Muscle layer of colon (tissue), 2 donors: ENCODE measurements at regions not wholly inside any gene's neighbourhood (a gene's known extent, or its start where the extent isn't known, plus 50 kb on each side); places are given as distances from the start of the nearest gene placed in this dataset.

Source experiments
- H3K27ac ChIP-seq: one replicate; pipeline ENCODE4 v1.7.0; 2013; ENCODE audit warnings: low read depth, mild to moderate bottlenecking, low read length, moderate library complexity
- H3K27me3 ChIP-seq, 2 donors: one replicate each; pipeline ENCODE4 v1.7.0; 2013; ENCODE audit warnings: low read length in 2 of 2, mild to moderate bottlenecking in 2 of 2; ENCODE audit not compliant: insufficient read depth in 2 of 2, control insufficient read depth in 1 of 2
- H3K36me3 ChIP-seq: one replicate; pipeline ENCODE4 v1.7.0; 2013; ENCODE audit warnings: mild to moderate bottlenecking, low read length; ENCODE audit not compliant: insufficient read depth
- H3K4me1 ChIP-seq: one replicate; pipeline ENCODE4 v1.7.0; 2013; ENCODE audit warnings: mild to moderate bottlenecking, low read length; ENCODE audit not compliant: insufficient read depth
- H3K4me3 ChIP-seq, 2 donors: one replicate each; pipeline ENCODE4 v1.7.0; 2013; ENCODE audit warnings: low read length in 2 of 2, low read depth in 1 of 2, mild to moderate bottlenecking in 1 of 2, moderate library complexity in 1 of 2
- H3K9ac ChIP-seq: one replicate; pipeline ENCODE4 v1.7.0; 2013; ENCODE audit warnings: low read length
- H3K9me3 ChIP-seq: one replicate; pipeline ENCODE4 v1.7.0; 2013; ENCODE audit warnings: mild to moderate bottlenecking, low read length
- donor health status: abdominal sarcoma.
- donor health status: Adenocarcinoma of cecum.

GRCh38 chr9:135221576-135221950 lies 134.1 kb downstream of the OLFM1 start:
- no peak overlapping the region for H3K27ac ChIP-seq
- H3K9me3 ChIP-seq, result no peaks in the 10 kb centered on the region
- peaks cover 10% of the 10 kb centered on the region for H3K4me1 ChIP-seq
- H3K4me3 ChIP-seq, result no peak overlapping the region
- H3K27me3 ChIP-seq, result peaks cover 0 to 64% of the 10 kb centered on the region in 2 donors
- no peak overlapping the region for H3K9ac ChIP-seq
- H3K36me3 ChIP-seq, result no peaks in the 10 kb centered on the region

DNA sequence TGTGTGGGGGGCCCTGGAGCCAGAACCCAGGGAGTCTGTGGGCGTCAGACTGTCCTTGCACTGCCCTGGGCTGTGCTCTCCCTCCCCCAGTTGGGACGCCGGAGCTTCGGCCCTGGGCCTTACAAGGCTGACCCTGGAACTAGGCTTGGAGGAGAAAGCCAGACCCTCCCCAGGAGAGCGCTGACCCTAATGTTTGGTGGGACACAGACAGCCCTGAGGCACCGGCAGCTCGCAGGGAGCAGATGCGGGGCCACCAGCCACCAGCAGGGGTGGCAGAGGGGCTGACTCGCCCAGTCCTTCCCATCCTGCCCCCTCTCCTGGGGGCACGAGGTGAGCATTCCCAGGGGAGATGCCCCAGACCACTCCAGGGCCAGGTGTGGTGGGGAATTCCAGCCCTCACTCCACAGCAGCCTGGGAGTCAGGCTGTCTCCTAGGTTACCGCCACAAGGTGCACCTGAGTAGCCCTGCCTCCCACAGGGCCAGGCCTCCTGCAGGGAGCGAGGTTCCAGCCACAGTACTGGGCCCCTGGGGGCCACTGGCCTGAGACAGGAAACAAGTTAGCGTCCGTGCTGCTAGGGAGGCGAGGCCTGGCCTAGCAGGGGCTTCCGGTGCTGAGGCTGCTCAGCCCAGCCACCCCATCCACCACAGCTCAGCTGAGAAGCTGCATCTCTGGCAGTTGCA lies 134.6 kb downstream of the OLFM1 start:
- H3K4me3 ChIP-seq, result no peak overlapping the region
- H3K36me3 ChIP-seq, result no peaks in the 10 kb centered on the region
- H3K4me1 ChIP-seq, result peaks cover 5% of the 10 kb centered on the region
- peaks cover 0 to 67% of the 10 kb centered on the region in 2 donors for H3K27me3 ChIP-seq
- no peak overlapping the region for H3K9ac ChIP-seq
- H3K9me3 ChIP-seq, result no peaks in the 10 kb centered on the region
- H3K27ac ChIP-seq, result no peak overlapping the region

DNA sequence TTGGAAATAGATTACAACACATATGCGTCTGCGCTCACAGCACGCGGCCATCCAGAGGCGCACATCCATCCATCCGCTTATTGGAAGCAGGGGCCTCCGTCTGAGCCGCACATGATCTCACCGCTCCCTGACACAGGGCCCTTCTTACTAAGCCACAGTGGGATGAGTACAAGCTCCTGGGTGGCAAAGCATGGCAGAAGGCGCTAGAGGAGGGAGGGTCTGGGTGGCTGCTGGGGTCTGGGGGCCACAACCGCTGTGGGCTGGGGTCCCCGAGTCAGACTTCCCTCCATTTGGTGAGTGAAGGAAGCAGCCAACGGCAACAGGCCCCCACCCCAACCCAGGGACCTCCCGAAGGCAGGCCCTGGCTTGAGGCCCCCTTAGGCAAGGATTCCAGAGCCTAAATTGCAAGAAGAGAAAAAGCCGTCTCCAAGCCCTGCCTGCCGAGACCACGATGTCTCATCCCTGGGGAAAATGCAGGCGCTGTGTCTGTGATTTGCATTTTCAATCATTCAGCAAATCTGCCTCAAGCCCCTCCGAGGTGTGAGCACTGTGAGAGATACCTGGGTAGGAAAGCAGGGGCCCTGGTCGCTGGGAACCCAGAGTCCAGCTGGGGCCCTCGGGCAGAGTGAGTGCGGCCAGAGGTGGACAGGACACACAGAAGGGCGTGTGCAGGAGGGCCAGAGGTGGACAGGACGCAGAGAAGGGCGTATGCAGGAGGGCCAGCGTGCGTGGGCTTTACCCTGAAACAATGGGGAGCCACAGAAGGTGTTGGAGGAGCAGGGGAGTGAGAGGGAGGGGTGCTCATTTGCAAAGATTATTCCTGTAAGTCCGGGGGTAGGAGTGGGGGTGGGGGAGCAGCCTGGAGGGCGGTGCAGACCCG lies 135.7 kb downstream of the OLFM1 start:
- no peaks in the 10 kb centered on the region for H3K4me1 ChIP-seq

DNA sequence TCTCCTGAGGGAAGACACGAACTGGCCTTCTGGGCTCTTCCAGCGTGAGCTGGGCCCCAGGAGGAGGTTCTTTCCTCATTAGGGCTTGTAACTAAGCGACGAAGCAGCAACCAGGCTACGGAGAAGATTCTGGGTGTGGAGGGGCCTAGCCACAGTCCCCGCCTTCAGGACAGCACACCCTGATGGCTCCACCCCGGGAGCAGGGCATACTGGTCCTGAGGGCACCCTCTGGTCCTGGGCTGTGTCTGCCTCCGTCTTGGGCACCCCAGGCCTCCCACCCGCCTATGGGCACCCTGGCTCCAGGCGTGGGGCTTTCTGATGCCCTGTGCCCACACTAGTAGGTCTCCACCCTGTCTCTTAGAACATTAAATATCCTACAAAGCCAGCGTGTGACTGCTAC lies 136.4 kb downstream of the OLFM1 start:
- no peaks in the 10 kb centered on the region for H3K4me1 ChIP-seq
- H3K4me3 ChIP-seq, result no peak overlapping the region
- H3K27ac ChIP-seq, result no peak overlapping the region
- no peak overlapping the region for H3K9ac ChIP-seq
- no peaks in the 10 kb centered on the region for H3K36me3 ChIP-seq
- no peaks in the 10 kb centered on the region for H3K9me3 ChIP-seq
- H3K27me3 ChIP-seq, result peaks cover 0 to 64% of the 10 kb centered on the region in 2 donors

More for the DNA sequence above, 135.7 kb downstream of the OLFM1 start:
- Histone ChIP-seq H3K9ac (no peak overlapping the region), H3K9me3 (no peaks in the 10 kb centered on the region), H3K4me3 (no peak overlapping the region), H3K27ac (no peak overlapping the region), H3K36me3 (no peaks in the 10 kb centered on the region), H3K27me3 (peaks cover 0 to 66% of the 10 kb centered on the region in 2 donors)

GRCh38 chr9:135224286-135224877 lies 136.9 kb downstream of the OLFM1 start:
- H3K27ac ChIP-seq, result no peak overlapping the region
- no peak overlapping the region for H3K9ac ChIP-seq
- no peak overlapping the region for H3K4me3 ChIP-seq
- no peaks in the 10 kb centered on the region for H3K9me3 ChIP-seq
- no peaks in the 10 kb centered on the region for H3K4me1 ChIP-seq
- H3K36me3 ChIP-seq, result no peaks in the 10 kb centered on the region
- H3K27me3 ChIP-seq, result peaks cover 0 to 64% of the 10 kb centered on the region in 2 donors

DNA sequence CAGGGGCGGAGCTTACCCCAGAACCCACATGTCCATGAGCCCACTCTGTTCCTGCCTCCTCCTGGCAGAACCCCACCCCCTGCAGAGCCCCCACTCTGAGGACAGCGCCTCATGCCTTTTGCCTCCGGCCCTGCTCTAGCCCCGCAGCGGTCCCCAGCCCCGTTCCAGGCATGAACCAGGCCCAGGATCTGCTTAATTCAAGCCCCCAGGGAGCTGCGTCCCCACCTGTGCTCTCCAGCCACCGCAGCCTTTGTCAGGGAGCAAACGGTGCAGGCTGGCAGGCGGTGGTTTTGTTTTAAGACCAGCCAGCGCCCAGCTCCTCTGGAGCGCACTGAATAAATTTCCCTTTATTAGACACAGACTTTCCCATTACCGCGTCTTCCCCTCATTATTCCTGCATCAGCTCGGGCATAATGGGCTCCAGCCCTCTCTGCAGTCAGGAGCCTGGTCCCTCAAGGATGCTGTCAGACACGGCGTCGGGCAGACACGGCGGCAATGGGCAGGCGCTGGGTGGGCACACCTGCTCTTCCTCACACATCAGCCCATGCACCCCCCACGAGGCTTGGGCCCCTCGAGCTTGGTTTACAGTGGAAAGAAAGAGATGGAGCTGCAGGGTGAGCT lies 137.6 kb downstream of the OLFM1 start:
- H3K36me3 ChIP-seq, result no peaks in the 10 kb centered on the region
- H3K4me3 ChIP-seq, result no peak overlapping the region
- no peaks in the 10 kb centered on the region for H3K9me3 ChIP-seq
- peaks cover 0 to 57% of the 10 kb centered on the region in 2 donors for H3K27me3 ChIP-seq
- H3K9ac ChIP-seq, result no peak overlapping the region
- no peak overlapping the region for H3K27ac ChIP-seq
- no peaks in the 10 kb centered on the region for H3K4me1 ChIP-seq

GRCh38 chr9:135225619-135226228 lies 138.3 kb downstream of the OLFM1 start:
- no peak overlapping the region for H3K4me3 ChIP-seq

DNA sequence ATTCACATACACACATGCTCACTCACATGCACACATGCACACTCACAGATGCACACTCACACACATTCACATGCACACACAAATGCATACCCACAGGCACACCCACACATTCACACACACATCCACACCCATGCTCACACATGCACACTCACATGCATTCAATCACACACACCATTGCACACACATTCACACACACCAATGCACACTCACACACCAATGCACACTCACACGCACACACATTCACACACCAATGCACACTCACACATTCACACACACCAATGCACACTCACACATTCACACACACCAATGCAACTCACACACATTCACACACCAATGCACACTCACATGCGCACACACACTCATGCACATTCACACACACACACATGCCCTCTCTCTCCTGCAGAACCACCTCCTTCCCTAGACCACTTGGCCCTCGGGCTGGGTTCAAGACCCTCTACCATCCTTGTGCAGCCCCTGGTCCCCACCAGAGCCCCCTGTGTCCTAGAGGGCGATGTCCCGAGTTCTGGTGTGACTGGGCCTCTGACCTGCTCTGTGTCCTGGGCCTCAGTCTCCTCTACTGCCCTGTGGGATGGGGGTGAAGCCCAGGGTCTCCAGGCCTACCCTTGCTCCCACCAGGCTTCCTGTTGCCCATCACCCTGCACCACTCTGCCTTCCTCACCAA lies 139.0 kb downstream of the OLFM1 start:
- Histone ChIP-seq H3K27me3 (peaks cover 0 to 43% of the 10 kb centered on the region in 2 donors), H3K4me1 (no peaks in the 10 kb centered on the region), H3K4me3 (no peak overlapping the region), H3K27ac (no peak overlapping the region), H3K9ac (no peak overlapping the region), H3K9me3 (no peaks in the 10 kb centered on the region), H3K36me3 (no peaks in the 10 kb centered on the region)

More at GRCh38 chr9:135225619-135226228, 138.3 kb downstream of the OLFM1 start:
- no peaks in the 10 kb centered on the region for H3K36me3 ChIP-seq
- H3K4me1 ChIP-seq, result no peaks in the 10 kb centered on the region
- no peak overlapping the region for H3K27ac ChIP-seq
- H3K9ac ChIP-seq, result no peak overlapping the region
- peaks cover 0 to 50% of the 10 kb centered on the region in 2 donors for H3K27me3 ChIP-seq
- H3K9me3 ChIP-seq, result no peaks in the 10 kb centered on the region

DNA sequence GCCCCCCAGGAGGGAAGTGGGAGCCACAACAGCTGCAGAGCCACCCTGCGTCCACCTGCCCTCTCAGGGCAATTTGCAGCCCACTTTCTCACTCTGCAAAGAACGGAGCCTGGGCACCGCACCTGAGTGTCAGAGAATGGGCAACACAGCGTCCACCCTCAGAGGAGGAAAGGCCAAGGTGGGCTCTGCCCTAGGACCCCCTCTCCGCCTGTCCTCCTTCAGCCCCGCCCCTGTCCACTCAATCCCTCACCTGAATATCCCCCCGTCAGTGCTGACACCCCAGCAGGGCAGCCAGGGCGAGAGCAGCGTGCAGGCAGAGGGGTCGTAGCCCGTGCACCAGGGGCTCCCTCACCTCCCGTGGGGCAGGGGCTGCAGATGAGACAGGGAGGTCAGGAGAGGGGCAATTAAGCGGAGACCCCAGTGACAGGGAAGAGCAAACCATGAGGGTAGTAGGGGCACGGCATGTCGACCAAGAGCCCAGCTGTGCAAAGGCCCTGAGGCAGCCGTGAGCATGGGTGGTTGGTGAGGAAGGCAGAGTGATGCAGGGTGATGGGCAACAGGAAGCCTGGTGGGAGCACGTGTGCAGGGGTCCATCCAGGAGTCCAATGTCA lies 140.3 kb downstream of the OLFM1 start:
- H3K9me3 ChIP-seq, result no peaks in the 10 kb centered on the region
- no peak overlapping the region for H3K9ac ChIP-seq
- H3K36me3 ChIP-seq, result no peaks in the 10 kb centered on the region
- H3K4me1 ChIP-seq, result no peaks in the 10 kb centered on the region
- no peak overlapping the region for H3K27ac ChIP-seq
- peaks cover 0 to 35% of the 10 kb centered on the region in 2 donors for H3K27me3 ChIP-seq
- H3K4me3 ChIP-seq, result no peak overlapping the region

DNA sequence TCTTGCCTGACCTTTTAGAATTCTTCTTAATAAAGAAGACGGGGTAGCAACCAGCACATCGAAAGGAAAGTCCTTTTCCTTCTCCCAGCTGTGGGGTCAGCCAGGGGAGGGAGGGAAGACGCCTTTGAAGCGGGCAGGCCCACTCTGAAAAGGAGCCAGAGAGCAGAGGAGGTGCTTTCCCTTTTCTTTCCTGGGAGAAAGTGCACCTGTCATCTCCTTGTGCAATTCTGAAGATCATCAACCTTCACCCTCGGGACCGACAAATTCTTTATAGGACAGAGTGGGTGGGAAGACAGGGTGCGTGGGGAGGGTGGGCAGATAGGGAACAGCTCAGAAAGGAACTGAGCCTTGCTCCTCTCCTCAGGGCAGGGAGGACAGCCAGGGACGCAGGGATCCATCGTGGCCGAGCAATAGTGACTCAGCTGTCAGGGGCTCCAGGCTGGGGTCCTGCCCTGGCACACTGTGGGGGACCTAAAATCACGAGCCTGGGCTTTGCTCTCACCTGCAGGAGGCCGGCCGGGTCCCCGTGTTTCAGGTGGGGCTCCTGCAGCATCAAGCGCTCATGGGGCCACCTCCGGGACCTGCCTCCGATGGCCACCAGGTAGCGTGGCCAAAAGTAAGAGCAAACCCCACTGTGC lies 141.0 kb downstream of the OLFM1 start:
- Histone ChIP-seq H3K27ac (no peak overlapping the region), H3K4me1 (no peaks in the 10 kb centered on the region), H3K9ac (no peak overlapping the region), H3K27me3 (peaks cover 0 to 29% of the 10 kb centered on the region in 2 donors), H3K4me3 (no peak overlapping the region), H3K36me3 (no peaks in the 10 kb centered on the region), H3K9me3 (no peaks in the 10 kb centered on the region)
